SK-N-SH (cell line): ENCODE measurements at regions not wholly inside any gene's neighbourhood (a gene's known extent, or its start where the extent isn't known, plus 50 kb on each side); places are given as distances from the start of the nearest gene placed in this dataset.

Experiments used
- CTCF ChIA-PET: fragments of 300-600, 350-600 bp; formaldehyde crosslinking; extraction: SDS; loops from one replicate; lab custom pipeline; 2021; lab: Yijun Ruan, JAX
- POLR2A ChIA-PET: fragments of 350-600 bp; sonication (Branson Sonifier 250); formaldehyde crosslinking; extraction: SDS; loops from one replicate; lab custom pipeline; 2020; ENCODE audit warnings: antibody characterized with exemption, inconsistent platforms; lab: Yijun Ruan, JAX
- DNase-seq: peaks from one replicate; pipeline ENCODE4 v3.0.0; 2012
- H2AFZ ChIP-seq: fragments of 200-600 bp; sonication (generic); 2 replicates; pipeline ENCODE4 v1.8.1; 2016; ENCODE audit warnings: antibody characterized with exemption, mild to moderate bottlenecking, low read depth
- H3F3A ChIP-seq: fragments of 200-600 bp; sonication (generic); replicated peaks from 2 replicates; pipeline ENCODE3; 2016; ENCODE audit warnings: antibody characterized with exemption, mild to moderate bottlenecking; ENCODE audit not compliant: insufficient read depth
- H3K27ac ChIP-seq, 2 experiments: fragments of 200-500 bp in 1 of 2; fragments of 200-600 bp in 1 of 2; sonication (Bioruptor generic) in 1 of 2; sonication (generic), shearing (Covaris generic) in 1 of 2; 2 replicates each; pipeline versions ENCODE4 v1.5.1 to v1.6.1; 2014 to 2016; ENCODE audit warnings: low read depth in 2 of 2, inconsistent platforms in 1 of 2, low read length in 1 of 2, mild to moderate bottlenecking in 1 of 2, mixed read lengths in 1 of 2
- H3K27me3 ChIP-seq: fragments of 200-600 bp; sonication (generic), shearing (Covaris generic); 2 replicates; pipeline ENCODE4 v1.6.1; 2016; ENCODE audit warnings: mixed run types; ENCODE audit not compliant: insufficient read depth
- H3K36me3 ChIP-seq, 2 experiments: fragments of 200-500 bp in 1 of 2; fragments of 200-600 bp in 1 of 2; sonication (Bioruptor generic) in 1 of 2; sonication (generic) in 1 of 2; replicated peaks in 1 of 2; 2 replicates each; pipeline versions ENCODE3 to v1.5.1; 2014 to 2016; ENCODE audit warnings: low read length in 1 of 2, mild to moderate bottlenecking in 1 of 2; ENCODE audit not compliant: insufficient read depth in 2 of 2, control insufficient read depth in 1 of 2
- H3K4me1 ChIP-seq, 2 experiments: fragments of 200-500 bp in 1 of 2; fragments of 200-600 bp in 1 of 2; sonication (Bioruptor generic) in 1 of 2; sonication (generic), shearing (Covaris generic) in 1 of 2; 2 replicates each; pipeline versions ENCODE4 v1.5.1 to v1.6.1; 2014 to 2016; ENCODE audit warnings: low read depth in 1 of 2, low read length in 1 of 2, mixed run types in 1 of 2; ENCODE audit not compliant: insufficient read depth in 2 of 2, control insufficient read depth in 1 of 2
- H3K4me2 ChIP-seq: fragments of 200-600 bp; sonication (generic), shearing (Covaris generic); 2 replicates; pipeline ENCODE4 v1.6.1; 2017; ENCODE audit warnings: mixed run types
- H3K4me3 ChIP-seq, 2 experiments: fragments of 200-500 bp in 1 of 2; fragments of 200-600 bp in 1 of 2; sonication (Bioruptor generic) in 1 of 2; sonication (generic), shearing (Covaris generic) in 1 of 2; 2 replicates each; pipeline versions ENCODE4 v1.5.1 to v1.8.1; 2014 to 2016; ENCODE audit warnings: low read depth in 2 of 2, inconsistent platforms in 1 of 2, low read length in 1 of 2, mild to moderate bottlenecking in 1 of 2, mixed read lengths in 1 of 2, moderate library complexity in 1 of 2
- H3K79me2 ChIP-seq: fragments of 200-600 bp; sonication (generic); 2 replicates; pipeline ENCODE4 v1.8.1; 2017; ENCODE audit warnings: mild to moderate bottlenecking; ENCODE audit not compliant: insufficient read depth
- H3K9ac ChIP-seq: fragments of 200-600 bp; sonication (generic); 2 replicates; pipeline ENCODE4 v1.6.1; 2017; ENCODE audit warnings: mixed run types
- H3K9me2 ChIP-seq: fragments of 200-600 bp; sonication (generic); 2 replicates; pipeline ENCODE4 v1.6.1; 2017; ENCODE audit warnings: mixed run types
- H3K9me3 ChIP-seq: fragments of 200-600 bp; sonication (generic); 2 replicates; pipeline ENCODE4 v1.6.1; 2017; ENCODE audit warnings: mixed run types, mild to moderate bottlenecking, moderate library complexity
- H4K20me1 ChIP-seq: fragments of 200-600 bp; sonication (generic); 2 replicates; pipeline ENCODE4 v1.6.1; 2017; ENCODE audit warnings: mild to moderate bottlenecking, mixed run types; ENCODE audit not compliant: insufficient read depth
- EZH2phosphoT487 ChIP-seq: fragments of 200-600 bp; sonication (generic); IDR thresholded peaks from 2 replicates; pipeline ENCODE4 v1.6.1; 2017; ENCODE audit warnings: low read depth, mixed run types, mild to moderate bottlenecking, antibody characterized with exemption, moderate library complexity, borderline replicate concordance
- FOSL2 ChIP-seq: IDR thresholded peaks from 2 replicates; pipeline ENCODE4 v1.4.0; 2012; ENCODE audit warnings: low read depth, mild to moderate bottlenecking, moderate library complexity, borderline replicate concordance
- FOXJ3 ChIP-seq: sonication (generic); formaldehyde crosslinking; IDR thresholded peaks from 2 replicates; pipeline ENCODE4 v1.5.1; 2020; ENCODE audit warnings: mild to moderate bottlenecking, missing genetic modification reagents
- FOXM1 ChIP-seq: IDR thresholded peaks from 2 replicates; pipeline ENCODE4 v1.4.0; 2012; ENCODE audit warnings: low read depth, mild to moderate bottlenecking
- GABPA ChIP-seq: IDR thresholded peaks from 2 replicates; pipeline ENCODE4 v1.4.0; 2012; ENCODE audit warnings: low read depth, mild to moderate bottlenecking
- GATA2 ChIP-seq: sonication (generic); formaldehyde crosslinking; IDR thresholded peaks from 2 replicates; pipeline ENCODE4 v1.5.0; 2020; ENCODE audit warnings: mild to moderate bottlenecking, missing genetic modification reagents
- MEF2A ChIP-seq: IDR thresholded peaks from 2 replicates; pipeline ENCODE4 v1.4.0; 2012; ENCODE audit warnings: low read depth, borderline replicate concordance
- NFIC ChIP-seq: IDR thresholded peaks from 2 replicates; pipeline ENCODE4 v1.4.0; 2012; ENCODE audit warnings: borderline replicate concordance
- POLR2AphosphoS5 ChIP-seq: IDR thresholded peaks from 2 replicates; pipeline ENCODE4 v1.6.1; 2012; ENCODE audit warnings: low read depth, low read length
- RCOR1 ChIP-seq: fragments of 150-350 bp; IDR thresholded peaks from 2 replicates; pipeline ENCODE4 v1.6.1; 2017; ENCODE audit warnings: antibody characterized with exemption, low read length
- RXRA ChIP-seq: IDR thresholded peaks from 2 replicates; pipeline ENCODE4 v1.4.0; 2012; ENCODE audit warnings: low read depth, mild to moderate bottlenecking, borderline replicate concordance
- TCF12 ChIP-seq: IDR thresholded peaks from 2 replicates; pipeline ENCODE4 v1.4.0; 2012
- TEAD4 ChIP-seq: IDR thresholded peaks from 2 replicates; pipeline ENCODE4 v1.4.0; 2012; ENCODE audit warnings: mild to moderate bottlenecking, borderline replicate concordance; ENCODE audit not compliant: insufficient read depth
- YY1 ChIP-seq: IDR thresholded peaks from 2 replicates; pipeline ENCODE4 v1.4.0; 2012; ENCODE audit warnings: low read depth, mild to moderate bottlenecking
- WGBS: methylation state at CpG from one replicate; pipeline ENCODE4 v1.1.6; 2017; ENCODE audit warnings: low lambda C conversion rate; 5-methylcytosine and 5-hydroxymethylcytosine counted together
- TF ChIP-seq, protein P1 (sequence below): fragments of 200-600 bp; sonication (generic); IDR thresholded peaks from 2 replicates; pipeline ENCODE4 v1.6.1; 2017; ENCODE audit warnings: antibody characterized with exemption, mild to moderate bottlenecking, moderate library complexity
- TF ChIP-seq, protein P2 (sequence below): IDR thresholded peaks from 2 replicates; pipeline ENCODE4 v1.4.0; 2012; ENCODE audit warnings: low read depth
- TF ChIP-seq, protein P3 (sequence below): IDR thresholded peaks from 2 replicates; pipeline ENCODE4 v1.6.1; 2012; ENCODE audit warnings: mild to moderate bottlenecking, low read depth, low read length, moderate library complexity
- TF ChIP-seq, protein P4 (sequence below): IDR thresholded peaks from 2 replicates; pipeline ENCODE4; 2012
- TF ChIP-seq, protein P5 (sequence below): fragments of 150-350 bp; IDR thresholded peaks from 2 replicates; pipeline ENCODE4 v1.6.1; 2017; ENCODE audit warnings: antibody characterized with exemption, low read length, low read depth, borderline replicate concordance
- TF ChIP-seq, protein P6 (sequence below): IDR thresholded peaks from 2 replicates; pipeline ENCODE4 v1.4.0; 2012; ENCODE audit warnings: low read depth, borderline replicate concordance

DNA sequence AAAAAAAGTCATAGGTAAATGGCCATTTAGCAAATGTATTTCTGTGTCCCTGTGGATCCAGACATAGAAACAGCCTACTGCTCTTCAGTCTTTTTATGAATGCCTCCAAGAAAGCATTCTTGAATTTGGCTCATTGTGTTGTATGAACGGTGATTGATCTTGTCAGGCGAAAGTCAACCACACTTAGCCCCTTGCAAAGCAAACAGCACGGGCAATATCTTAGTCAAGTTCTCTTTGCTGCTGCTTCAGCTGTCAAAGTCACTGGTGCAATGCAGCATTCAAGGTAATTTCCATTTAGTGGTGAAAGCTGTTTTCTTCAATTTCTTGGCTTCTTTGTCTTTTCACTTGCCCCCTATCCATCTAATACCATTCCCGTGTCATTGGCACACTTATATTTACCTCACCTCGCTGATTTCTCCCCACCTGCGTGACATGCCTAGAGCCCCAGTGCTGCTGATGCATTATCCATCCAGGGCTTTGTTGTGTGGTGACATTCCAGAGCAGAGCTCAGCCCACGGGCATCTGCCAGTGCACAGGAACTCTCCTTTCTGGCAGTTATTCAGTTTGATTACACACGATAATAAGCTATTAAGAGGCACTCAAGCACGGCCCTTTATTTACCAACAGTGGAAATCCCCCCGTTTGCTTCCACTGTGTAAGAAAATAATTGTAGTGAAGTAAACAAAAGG lies 362.3 kb upstream of the NOVA1 start:
- Histone ChIP-seq H3K9me3 (no peaks in the 10 kb centered on the region), H3K79me2 (no peaks in the 10 kb centered on the region), H3K4me2 (no peak overlapping the region), H4K20me1 (no peaks in the 10 kb centered on the region), H3K9me2 (no peaks in the 10 kb centered on the region), H3K9ac (no peak overlapping the region), H3K27ac (no peak overlapping the region), H2AFZ (no peak overlapping the region), H3K36me3 (no peaks in the 10 kb centered on the region), H3K27me3 (no peaks in the 10 kb centered on the region), H3K4me1 (no peaks in the 10 kb centered on the region), H3K4me3 (no peak overlapping the region), H3F3A (no peaks in the 10 kb centered on the region)
- TF ChIP-seq RCOR1 (no peak), NFIC (no peak), YY1 (no peak), FOSL2 (no peak), POLR2AphosphoS5 (no peak), RXRA (no peak), TEAD4 (no peak), EZH2phosphoT487 (no peak), TCF12 (no peak), GABPA (no peak), FOXJ3 (CRISPR knock-in tag) (no peak), GATA2 (CRISPR knock-in tag) (no peak), MEF2A (no peak), FOXM1 (no peak)
- TF ChIP-seq, protein P1, sequence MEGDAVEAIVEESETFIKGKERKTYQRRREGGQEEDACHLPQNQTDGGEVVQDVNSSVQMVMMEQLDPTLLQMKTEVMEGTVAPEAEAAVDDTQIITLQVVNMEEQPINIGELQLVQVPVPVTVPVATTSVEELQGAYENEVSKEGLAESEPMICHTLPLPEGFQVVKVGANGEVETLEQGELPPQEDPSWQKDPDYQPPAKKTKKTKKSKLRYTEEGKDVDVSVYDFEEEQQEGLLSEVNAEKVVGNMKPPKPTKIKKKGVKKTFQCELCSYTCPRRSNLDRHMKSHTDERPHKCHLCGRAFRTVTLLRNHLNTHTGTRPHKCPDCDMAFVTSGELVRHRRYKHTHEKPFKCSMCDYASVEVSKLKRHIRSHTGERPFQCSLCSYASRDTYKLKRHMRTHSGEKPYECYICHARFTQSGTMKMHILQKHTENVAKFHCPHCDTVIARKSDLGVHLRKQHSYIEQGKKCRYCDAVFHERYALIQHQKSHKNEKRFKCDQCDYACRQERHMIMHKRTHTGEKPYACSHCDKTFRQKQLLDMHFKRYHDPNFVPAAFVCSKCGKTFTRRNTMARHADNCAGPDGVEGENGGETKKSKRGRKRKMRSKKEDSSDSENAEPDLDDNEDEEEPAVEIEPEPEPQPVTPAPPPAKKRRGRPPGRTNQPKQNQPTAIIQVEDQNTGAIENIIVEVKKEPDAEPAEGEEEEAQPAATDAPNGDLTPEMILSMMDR: no peak
- TF ChIP-seq, protein P2, sequence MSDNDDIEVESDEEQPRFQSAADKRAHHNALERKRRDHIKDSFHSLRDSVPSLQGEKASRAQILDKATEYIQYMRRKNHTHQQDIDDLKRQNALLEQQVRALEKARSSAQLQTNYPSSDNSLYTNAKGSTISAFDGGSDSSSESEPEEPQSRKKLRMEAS: no peak
- TF ChIP-seq, protein P3, sequence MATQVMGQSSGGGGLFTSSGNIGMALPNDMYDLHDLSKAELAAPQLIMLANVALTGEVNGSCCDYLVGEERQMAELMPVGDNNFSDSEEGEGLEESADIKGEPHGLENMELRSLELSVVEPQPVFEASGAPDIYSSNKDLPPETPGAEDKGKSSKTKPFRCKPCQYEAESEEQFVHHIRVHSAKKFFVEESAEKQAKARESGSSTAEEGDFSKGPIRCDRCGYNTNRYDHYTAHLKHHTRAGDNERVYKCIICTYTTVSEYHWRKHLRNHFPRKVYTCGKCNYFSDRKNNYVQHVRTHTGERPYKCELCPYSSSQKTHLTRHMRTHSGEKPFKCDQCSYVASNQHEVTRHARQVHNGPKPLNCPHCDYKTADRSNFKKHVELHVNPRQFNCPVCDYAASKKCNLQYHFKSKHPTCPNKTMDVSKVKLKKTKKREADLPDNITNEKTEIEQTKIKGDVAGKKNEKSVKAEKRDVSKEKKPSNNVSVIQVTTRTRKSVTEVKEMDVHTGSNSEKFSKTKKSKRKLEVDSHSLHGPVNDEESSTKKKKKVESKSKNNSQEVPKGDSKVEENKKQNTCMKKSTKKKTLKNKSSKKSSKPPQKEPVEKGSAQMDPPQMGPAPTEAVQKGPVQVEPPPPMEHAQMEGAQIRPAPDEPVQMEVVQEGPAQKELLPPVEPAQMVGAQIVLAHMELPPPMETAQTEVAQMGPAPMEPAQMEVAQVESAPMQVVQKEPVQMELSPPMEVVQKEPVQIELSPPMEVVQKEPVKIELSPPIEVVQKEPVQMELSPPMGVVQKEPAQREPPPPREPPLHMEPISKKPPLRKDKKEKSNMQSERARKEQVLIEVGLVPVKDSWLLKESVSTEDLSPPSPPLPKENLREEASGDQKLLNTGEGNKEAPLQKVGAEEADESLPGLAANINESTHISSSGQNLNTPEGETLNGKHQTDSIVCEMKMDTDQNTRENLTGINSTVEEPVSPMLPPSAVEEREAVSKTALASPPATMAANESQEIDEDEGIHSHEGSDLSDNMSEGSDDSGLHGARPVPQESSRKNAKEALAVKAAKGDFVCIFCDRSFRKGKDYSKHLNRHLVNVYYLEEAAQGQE: no peak
- TF ChIP-seq, protein P4, sequence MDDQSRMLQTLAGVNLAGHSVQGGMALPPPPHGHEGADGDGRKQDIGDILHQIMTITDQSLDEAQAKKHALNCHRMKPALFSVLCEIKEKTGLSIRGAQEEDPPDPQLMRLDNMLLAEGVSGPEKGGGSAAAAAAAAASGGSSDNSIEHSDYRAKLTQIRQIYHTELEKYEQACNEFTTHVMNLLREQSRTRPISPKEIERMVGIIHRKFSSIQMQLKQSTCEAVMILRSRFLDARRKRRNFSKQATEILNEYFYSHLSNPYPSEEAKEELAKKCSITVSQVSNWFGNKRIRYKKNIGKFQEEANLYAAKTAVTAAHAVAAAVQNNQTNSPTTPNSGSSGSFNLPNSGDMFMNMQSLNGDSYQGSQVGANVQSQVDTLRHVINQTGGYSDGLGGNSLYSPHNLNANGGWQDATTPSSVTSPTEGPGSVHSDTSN: no peak
- TF ChIP-seq, protein P5, sequence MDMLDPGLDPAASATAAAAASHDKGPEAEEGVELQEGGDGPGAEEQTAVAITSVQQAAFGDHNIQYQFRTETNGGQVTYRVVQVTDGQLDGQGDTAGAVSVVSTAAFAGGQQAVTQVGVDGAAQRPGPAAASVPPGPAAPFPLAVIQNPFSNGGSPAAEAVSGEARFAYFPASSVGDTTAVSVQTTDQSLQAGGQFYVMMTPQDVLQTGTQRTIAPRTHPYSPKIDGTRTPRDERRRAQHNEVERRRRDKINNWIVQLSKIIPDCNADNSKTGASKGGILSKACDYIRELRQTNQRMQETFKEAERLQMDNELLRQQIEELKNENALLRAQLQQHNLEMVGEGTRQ: no peak
- TF ChIP-seq, protein P6, sequence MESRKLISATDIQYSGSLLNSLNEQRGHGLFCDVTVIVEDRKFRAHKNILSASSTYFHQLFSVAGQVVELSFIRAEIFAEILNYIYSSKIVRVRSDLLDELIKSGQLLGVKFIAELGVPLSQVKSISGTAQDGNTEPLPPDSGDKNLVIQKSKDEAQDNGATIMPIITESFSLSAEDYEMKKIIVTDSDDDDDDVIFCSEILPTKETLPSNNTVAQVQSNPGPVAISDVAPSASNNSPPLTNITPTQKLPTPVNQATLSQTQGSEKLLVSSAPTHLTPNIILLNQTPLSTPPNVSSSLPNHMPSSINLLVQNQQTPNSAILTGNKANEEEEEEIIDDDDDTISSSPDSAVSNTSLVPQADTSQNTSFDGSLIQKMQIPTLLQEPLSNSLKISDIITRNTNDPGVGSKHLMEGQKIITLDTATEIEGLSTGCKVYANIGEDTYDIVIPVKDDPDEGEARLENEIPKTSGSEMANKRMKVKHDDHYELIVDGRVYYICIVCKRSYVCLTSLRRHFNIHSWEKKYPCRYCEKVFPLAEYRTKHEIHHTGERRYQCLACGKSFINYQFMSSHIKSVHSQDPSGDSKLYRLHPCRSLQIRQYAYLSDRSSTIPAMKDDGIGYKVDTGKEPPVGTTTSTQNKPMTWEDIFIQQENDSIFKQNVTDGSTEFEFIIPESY: no peak
- ChIA-PET CTCF (no interaction called here), POLR2A (no interaction called here)
- 28% methylated on average over 10 of the region's 10 CpGs for WGBS
- no peak for DNase-seq
